ENCODE measurements at regions not wholly inside any gene's neighbourhood (a gene's known extent, or its start where the extent isn't known, plus 50 kb on each side); places are given as distances from the start of the nearest gene placed in this dataset.

DNA sequence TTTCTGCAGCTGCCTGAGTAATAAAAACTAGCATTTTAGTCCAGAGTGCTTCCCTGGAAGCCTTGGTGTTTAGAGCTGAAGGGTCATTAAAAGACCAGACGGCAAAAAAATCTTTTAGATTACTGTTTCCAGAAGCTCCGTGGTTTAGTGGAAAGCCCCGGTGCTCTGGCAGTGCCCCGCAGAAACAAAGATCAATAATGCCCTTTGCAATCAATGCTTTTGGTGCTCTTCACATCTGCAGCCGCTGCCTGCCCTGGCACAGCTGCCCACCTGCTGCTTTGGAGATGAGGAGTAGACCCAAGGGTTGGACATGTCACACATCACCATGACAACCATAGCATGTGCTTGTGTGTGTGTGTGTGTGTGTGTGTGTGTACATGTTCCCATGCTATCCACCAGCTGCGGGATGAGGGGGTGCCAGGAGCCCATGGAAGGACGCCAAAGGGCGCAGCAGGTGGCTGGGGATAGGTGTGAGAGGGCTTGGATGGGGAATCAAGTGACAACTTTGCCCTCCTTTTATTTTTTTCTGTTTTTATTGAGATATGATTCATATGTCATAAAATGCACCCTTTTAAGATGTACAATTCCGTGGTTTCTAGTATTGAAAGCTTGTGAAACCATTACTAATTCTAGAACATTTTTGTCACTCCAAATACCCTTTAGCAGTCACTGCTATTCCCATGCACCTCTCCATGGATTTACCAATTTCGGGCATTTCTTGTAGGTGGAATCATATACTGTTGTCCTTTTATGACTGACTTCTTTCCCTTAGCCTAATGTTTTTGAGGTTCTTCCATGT, 75.7 kb upstream of the KLHL25 start:
- no peak overlapping the region for H3K4me3 ChIP-seq (ENCODE audit: low read depth, low read length)
- H3K9ac ChIP-seq (ENCODE audit: low read depth, low read length): no peak overlapping the region
- no peaks in the 10 kb centered on the region for H3K27me3 ChIP-seq (ENCODE audit: control insufficient read depth, insufficient read depth, low read length)
- no peaks in the 10 kb centered on the region for H3K9me3 ChIP-seq (ENCODE audit: control insufficient read depth, insufficient read depth, low read length)
- H3K36me3 ChIP-seq (ENCODE audit: control insufficient read depth, insufficient read depth, low read length): no peaks in the 10 kb centered on the region
- H3K4me1 ChIP-seq (ENCODE audit: control insufficient read depth, insufficient read depth, low read length): no peaks in the 10 kb centered on the region
- H3K27ac ChIP-seq (ENCODE audit: low read depth, low read length): no peak overlapping the region

DNA sequence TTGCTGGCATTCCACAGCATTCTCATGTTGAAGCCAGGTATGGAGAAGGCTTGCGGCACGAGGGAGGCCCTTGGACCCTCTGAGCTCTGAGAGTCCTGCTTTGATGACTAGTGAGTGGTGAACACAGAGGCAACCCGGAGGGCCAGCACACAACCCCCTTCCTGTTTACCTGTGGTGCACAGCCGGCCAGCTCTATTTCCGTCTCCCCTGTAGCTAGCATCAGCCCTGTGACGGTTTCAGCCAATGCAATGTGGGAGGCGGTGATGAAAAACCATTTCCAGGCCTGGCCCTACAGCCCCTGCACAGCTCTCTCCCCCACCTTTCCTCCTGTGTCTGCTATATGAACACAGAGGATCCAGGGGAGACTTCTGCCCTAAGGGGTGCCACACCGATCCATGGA, 76.8 kb upstream of the KLHL25 start:
- no peaks in the 10 kb centered on the region for H3K9me3 ChIP-seq (ENCODE audit: control insufficient read depth, insufficient read depth, low read length)
- no peaks in the 10 kb centered on the region for H3K36me3 ChIP-seq (ENCODE audit: control insufficient read depth, insufficient read depth, low read length)
- no peaks in the 10 kb centered on the region for H3K4me1 ChIP-seq (ENCODE audit: control insufficient read depth, insufficient read depth, low read length)
- no peaks in the 10 kb centered on the region for H3K27me3 ChIP-seq (ENCODE audit: control insufficient read depth, insufficient read depth, low read length)
- no peak overlapping the region for H3K9ac ChIP-seq (ENCODE audit: low read depth, low read length)
- H3K4me3 ChIP-seq (ENCODE audit: low read depth, low read length): no peak overlapping the region
- H3K27ac ChIP-seq (ENCODE audit: low read depth, low read length): no peak overlapping the region

- Histone ChIP-seq H3K4me1 (ENCODE audit: control insufficient read depth, insufficient read depth, low read length) (no peaks in the 10 kb centered on the region), H3K27me3 (ENCODE audit: control insufficient read depth, insufficient read depth, low read length) (no peaks in the 10 kb centered on the region), H3K4me3 (ENCODE audit: low read depth, low read length) (no peak overlapping the region), H3K27ac (ENCODE audit: low read depth, low read length) (no peak overlapping the region), H3K36me3 (ENCODE audit: control insufficient read depth, insufficient read depth, low read length) (no peaks in the 10 kb centered on the region), H3K9ac (ENCODE audit: low read depth, low read length) (no peak overlapping the region), H3K9me3 (ENCODE audit: control insufficient read depth, insufficient read depth, low read length) (no peaks in the 10 kb centered on the region)
Measured at GRCh38 chr15:85872125-85872524, 77.4 kb upstream of the KLHL25 start.

DNA sequence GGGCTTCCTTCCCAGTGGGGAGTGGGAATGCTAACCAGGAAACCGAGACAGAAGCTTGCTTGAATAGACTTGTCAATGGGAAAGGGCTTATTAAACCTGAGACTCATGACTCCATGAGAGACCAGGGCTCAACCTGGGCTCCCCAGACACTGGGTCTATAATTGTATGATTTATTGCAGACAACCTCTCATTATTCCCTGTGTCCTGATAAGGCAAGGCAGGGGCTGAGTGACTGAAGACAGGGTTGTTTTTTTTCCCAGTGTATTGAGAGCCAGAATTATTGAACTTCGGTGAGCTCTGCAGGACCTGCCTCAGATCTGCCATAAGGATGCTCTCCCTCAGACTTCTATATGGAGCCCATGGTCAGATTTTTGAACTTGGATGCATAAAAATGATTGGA, 79.5 kb upstream of the KLHL25 start:
- no peak overlapping the region for H3K27ac ChIP-seq (ENCODE audit: low read depth, low read length)
- no peaks in the 10 kb centered on the region for H3K36me3 ChIP-seq (ENCODE audit: control insufficient read depth, insufficient read depth, low read length)
- no peak overlapping the region for H3K9ac ChIP-seq (ENCODE audit: low read depth, low read length)
- H3K4me1 ChIP-seq (ENCODE audit: control insufficient read depth, insufficient read depth, low read length): no peaks in the 10 kb centered on the region
- H3K4me3 ChIP-seq (ENCODE audit: low read depth, low read length): no peak overlapping the region
- H3K9me3 ChIP-seq (ENCODE audit: control insufficient read depth, insufficient read depth, low read length): no peaks in the 10 kb centered on the region
- H3K27me3 ChIP-seq (ENCODE audit: control insufficient read depth, insufficient read depth, low read length): no peaks in the 10 kb centered on the region

GRCh38 chr15:85875756-85876155, 81.0 kb upstream of the KLHL25 start:
- Histone ChIP-seq H3K27me3 (ENCODE audit: control insufficient read depth, insufficient read depth, low read length) (no peaks in the 10 kb centered on the region), H3K4me1 (ENCODE audit: control insufficient read depth, insufficient read depth, low read length) (no peaks in the 10 kb centered on the region), H3K9me3 (ENCODE audit: control insufficient read depth, insufficient read depth, low read length) (no peaks in the 10 kb centered on the region), H3K36me3 (ENCODE audit: control insufficient read depth, insufficient read depth, low read length) (no peaks in the 10 kb centered on the region), H3K9ac (ENCODE audit: low read depth, low read length) (no peak overlapping the region), H3K27ac (ENCODE audit: low read depth, low read length) (no peak overlapping the region), H3K4me3 (ENCODE audit: low read depth, low read length) (no peak overlapping the region)

DNA sequence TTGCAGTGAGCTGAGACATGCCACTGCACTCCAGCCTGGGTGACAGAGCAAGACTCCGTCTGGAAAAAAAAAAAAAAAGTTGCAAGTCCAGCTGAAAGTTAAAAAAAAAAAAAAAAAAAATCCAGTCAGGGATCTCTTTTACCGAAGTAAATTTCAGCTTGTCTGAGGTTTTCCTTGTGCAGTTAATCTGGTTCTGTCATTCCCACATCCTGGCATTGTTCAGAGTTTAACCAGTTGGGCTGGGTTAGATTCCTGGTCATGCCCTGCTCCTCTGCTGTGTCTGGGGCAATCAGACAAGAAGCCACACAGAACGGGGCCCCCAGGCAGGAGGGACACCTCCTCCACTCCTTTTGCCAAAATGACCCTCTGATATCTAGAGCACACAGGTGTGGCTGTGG, 84.1 kb upstream of the KLHL25 start:
- no peaks in the 10 kb centered on the region for H3K27me3 ChIP-seq (ENCODE audit: control insufficient read depth, insufficient read depth, low read length)
- no peak overlapping the region for H3K27ac ChIP-seq (ENCODE audit: low read depth, low read length)
- no peak overlapping the region for H3K4me3 ChIP-seq (ENCODE audit: low read depth, low read length)
- no peak overlapping the region for H3K9ac ChIP-seq (ENCODE audit: low read depth, low read length)
- H3K4me1 ChIP-seq (ENCODE audit: control insufficient read depth, insufficient read depth, low read length): no peaks in the 10 kb centered on the region
- no peaks in the 10 kb centered on the region for H3K36me3 ChIP-seq (ENCODE audit: control insufficient read depth, insufficient read depth, low read length)
- no peaks in the 10 kb centered on the region for H3K9me3 ChIP-seq (ENCODE audit: control insufficient read depth, insufficient read depth, low read length)

- Histone ChIP-seq H3K9me3 (ENCODE audit: control insufficient read depth, insufficient read depth, low read length) (no peaks in the 10 kb centered on the region), H3K27me3 (ENCODE audit: control insufficient read depth, insufficient read depth, low read length) (no peaks in the 10 kb centered on the region), H3K4me3 (ENCODE audit: low read depth, low read length) (no peak overlapping the region), H3K27ac (ENCODE audit: low read depth, low read length) (no peak overlapping the region), H3K36me3 (ENCODE audit: control insufficient read depth, insufficient read depth, low read length) (no peaks in the 10 kb centered on the region), H3K4me1 (ENCODE audit: control insufficient read depth, insufficient read depth, low read length) (no peaks in the 10 kb centered on the region), H3K9ac (ENCODE audit: low read depth, low read length) (no peak overlapping the region)
Measured at GRCh38 chr15:85879334-85880163, 84.8 kb upstream of the KLHL25 start.

DNA sequence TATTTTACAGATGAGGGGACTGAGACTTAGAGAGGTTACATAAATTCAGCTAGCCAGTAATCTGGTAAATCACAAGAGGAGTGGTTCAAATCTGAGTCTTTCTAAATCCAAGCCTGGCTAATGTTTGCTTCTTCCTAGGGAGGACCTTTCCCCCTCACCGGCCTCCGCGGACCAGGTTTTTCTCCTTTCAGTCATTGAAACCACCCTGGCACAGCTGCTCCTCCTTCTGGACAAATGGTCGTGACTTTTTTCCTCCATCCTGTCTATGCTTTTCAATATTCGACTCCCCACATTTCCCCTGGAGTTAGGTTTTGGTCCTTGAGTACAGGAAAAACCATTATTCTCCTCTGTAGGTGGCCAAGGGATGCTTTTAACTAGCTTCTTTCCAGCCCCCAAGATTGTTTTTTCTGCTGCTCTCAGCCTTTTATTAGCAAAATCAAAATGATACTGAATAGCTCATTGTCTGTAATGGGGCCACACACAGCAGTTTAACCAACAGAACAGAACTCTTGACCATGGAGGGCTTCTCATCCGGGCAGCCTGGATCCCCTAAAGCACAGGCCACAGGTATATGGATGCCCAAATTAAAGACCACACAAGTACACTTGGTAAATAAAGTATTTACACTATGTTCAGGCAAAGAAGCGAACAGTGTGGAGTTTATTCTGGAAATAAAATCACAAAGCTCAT, 85.9 kb upstream of the KLHL25 start:
- H3K27me3 ChIP-seq (ENCODE audit: control insufficient read depth, insufficient read depth, low read length): no peaks in the 10 kb centered on the region
- H3K4me3 ChIP-seq (ENCODE audit: low read depth, low read length): no peak overlapping the region
- H3K9me3 ChIP-seq (ENCODE audit: control insufficient read depth, insufficient read depth, low read length): no peaks in the 10 kb centered on the region
- no peaks in the 10 kb centered on the region for H3K36me3 ChIP-seq (ENCODE audit: control insufficient read depth, insufficient read depth, low read length)
- H3K4me1 ChIP-seq (ENCODE audit: control insufficient read depth, insufficient read depth, low read length): no peaks in the 10 kb centered on the region
- no peak overlapping the region for H3K9ac ChIP-seq (ENCODE audit: low read depth, low read length)
- no peak overlapping the region for H3K27ac ChIP-seq (ENCODE audit: low read depth, low read length)

DNA sequence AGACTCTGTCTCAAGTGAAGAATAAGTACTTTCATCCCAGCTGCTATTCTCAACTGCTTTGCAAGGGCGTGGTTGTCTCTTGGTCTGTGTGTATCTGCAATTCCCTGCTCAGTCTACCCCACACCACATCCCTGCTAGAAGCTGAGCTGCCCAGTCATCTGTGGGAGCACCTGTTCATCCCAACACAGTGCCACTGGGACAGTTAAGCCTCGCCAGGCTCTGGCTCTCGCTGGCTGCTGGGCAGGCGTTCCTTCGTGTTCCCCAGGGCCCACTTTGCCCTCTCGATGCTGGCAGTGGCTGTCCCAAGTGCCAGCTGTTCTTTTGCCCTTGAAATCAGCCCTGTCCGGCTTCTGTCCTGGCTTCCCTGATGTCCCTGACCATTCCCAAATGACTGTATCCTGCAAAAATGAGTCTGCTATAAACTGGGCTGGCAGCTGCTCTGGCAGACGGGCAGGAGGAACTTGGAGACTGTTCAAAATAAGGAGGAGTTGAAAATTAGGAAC, 91.6 kb upstream of the KLHL25 start:
- Histone ChIP-seq H3K9me3 (ENCODE audit: control insufficient read depth, insufficient read depth, low read length) (no peaks in the 10 kb centered on the region), H3K27me3 (ENCODE audit: control insufficient read depth, insufficient read depth, low read length) (no peaks in the 10 kb centered on the region), H3K27ac (ENCODE audit: low read depth, low read length) (no peak overlapping the region)

GRCh38 chr15:85889956-85890619, 95.4 kb upstream of the KLHL25 start:
- Histone ChIP-seq H3K27me3 (ENCODE audit: control insufficient read depth, insufficient read depth, low read length) (no peaks in the 10 kb centered on the region), H3K4me3 (ENCODE audit: low read depth, low read length) (no peak overlapping the region), H3K9me3 (ENCODE audit: control insufficient read depth, insufficient read depth, low read length) (no peaks in the 10 kb centered on the region), H3K9ac (ENCODE audit: low read depth, low read length) (no peak overlapping the region), H3K4me1 (ENCODE audit: control insufficient read depth, insufficient read depth, low read length) (no peaks in the 10 kb centered on the region), H3K36me3 (ENCODE audit: control insufficient read depth, insufficient read depth, low read length) (no peaks in the 10 kb centered on the region), H3K27ac (ENCODE audit: low read depth, low read length) (no peak overlapping the region)

More for the DNA sequence above, 91.6 kb upstream of the KLHL25 start:
- Histone ChIP-seq H3K4me1 (ENCODE audit: control insufficient read depth, insufficient read depth, low read length) (no peaks in the 10 kb centered on the region), H3K9ac (ENCODE audit: low read depth, low read length) (no peak overlapping the region), H3K36me3 (ENCODE audit: control insufficient read depth, insufficient read depth, low read length) (no peaks in the 10 kb centered on the region), H3K4me3 (ENCODE audit: low read depth, low read length) (no peak overlapping the region)
